ENCODE measurements at regions not wholly inside any gene's neighbourhood (a gene's known extent, or its start where the extent isn't known, plus 50 kb on each side); places are given as distances from the start of the nearest gene placed in this dataset.

DNA sequence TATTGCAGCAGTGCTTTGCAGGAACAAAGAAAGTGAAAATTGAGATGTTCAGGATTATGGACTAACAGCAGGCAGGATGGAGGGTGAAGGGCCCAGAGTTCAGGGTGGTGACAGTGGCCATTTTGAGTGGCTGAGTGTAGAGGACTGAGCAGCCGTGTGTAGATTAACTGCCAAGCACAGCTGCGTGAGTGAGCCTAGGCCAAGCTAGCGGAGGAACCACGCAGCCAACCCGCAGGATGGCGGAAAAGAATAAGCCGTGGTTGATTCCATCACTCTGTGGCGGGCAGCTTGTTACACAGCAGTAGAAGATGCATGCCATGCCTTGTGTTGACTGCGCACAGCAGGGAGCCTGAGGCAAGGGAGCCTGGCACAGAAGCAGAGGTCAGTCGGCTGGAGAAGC, 102.5 kb upstream of the KIF26B start:
- no peak overlapping the region for H3K27ac ChIP-seq
- no peaks in the 10 kb centered on the region for H3K79me2 ChIP-seq (ENCODE audit: insufficient read depth, low read depth)
- H2AFZ ChIP-seq (ENCODE audit: low read depth): no peak overlapping the region
- no peak overlapping the region for H3K9ac ChIP-seq
- H3K4me1 ChIP-seq (ENCODE audit: low read depth, poor library complexity, severe bottlenecking): no peaks in the 10 kb centered on the region
- no peaks in the 10 kb centered on the region for H3K27me3 ChIP-seq (ENCODE audit: insufficient read depth, low read depth)
- no peak for TF ChIP-seq CTCF (conservative IDR thresholded peaks at IDR 0.05; ENCODE audit: low read depth, low read length)
- no peaks in the 10 kb centered on the region for H4K20me1 ChIP-seq (ENCODE audit: insufficient read depth)
- H3K36me3 ChIP-seq (ENCODE audit: insufficient read depth): no peaks in the 10 kb centered on the region
- H3K4me3 ChIP-seq (IDR thresholded peaks at IDR 0.05; ENCODE audit: insufficient read depth, low read depth, low read length): no peak overlapping the region
- no peak overlapping the region for H3K4me2 ChIP-seq

DNA sequence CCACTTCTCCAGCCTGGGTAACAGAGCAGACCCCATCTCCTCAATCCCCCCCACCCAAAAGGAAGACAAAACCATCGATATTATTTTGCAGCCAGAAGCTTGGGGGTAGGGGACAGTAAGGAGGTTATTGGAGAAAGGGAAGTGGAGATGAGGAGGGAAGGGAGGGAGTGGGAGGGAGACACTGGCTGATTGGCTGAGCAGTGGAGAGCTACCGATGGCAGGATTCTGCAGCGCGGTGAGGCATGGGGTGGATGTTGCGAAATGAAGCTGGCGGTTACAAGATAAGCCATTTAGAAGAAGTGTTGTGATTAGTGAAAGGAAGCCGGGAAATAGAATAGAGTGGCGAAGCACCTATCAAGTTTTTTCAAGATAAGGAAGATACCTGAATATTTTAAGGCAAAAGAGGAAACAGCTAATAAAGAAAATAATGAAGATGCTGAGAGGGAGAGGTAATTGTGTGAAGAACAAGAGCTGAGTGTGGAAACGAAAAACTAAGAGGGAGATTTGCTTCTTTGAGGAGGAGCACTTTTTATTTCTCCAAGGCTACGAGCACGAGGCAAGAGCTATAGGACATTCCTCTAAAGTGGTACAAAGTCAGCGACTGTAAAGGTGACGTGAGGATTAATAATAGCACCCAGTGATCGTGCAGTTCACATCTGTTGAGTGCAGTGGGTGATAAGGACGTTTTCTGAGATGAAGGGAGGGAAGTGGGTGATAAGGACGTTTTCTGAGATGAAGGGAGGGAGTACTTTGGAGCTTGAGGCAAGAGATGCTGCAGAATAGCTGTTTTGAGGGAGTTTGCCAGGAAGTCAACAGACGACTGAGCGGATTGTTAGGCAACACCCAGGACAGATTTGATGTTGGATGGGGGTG, 103.2 kb upstream of the KIF26B start:
- Histone ChIP-seq H3K27ac (no peak overlapping the region), H2AFZ (ENCODE audit: low read depth) (no peak overlapping the region), H3K9ac (no peak overlapping the region), H3K36me3 (ENCODE audit: insufficient read depth) (no peaks in the 10 kb centered on the region), H3K4me1 (ENCODE audit: low read depth, poor library complexity, severe bottlenecking) (no peaks in the 10 kb centered on the region), H3K27me3 (ENCODE audit: insufficient read depth, low read depth) (no peaks in the 10 kb centered on the region), H3K79me2 (ENCODE audit: insufficient read depth, low read depth) (no peaks in the 10 kb centered on the region), H3K4me2 (no peak overlapping the region), H4K20me1 (ENCODE audit: insufficient read depth) (no peaks in the 10 kb centered on the region), H3K4me3 (IDR thresholded peaks at IDR 0.05; ENCODE audit: insufficient read depth, low read depth, low read length) (no peak overlapping the region)
- TF ChIP-seq CTCF (conservative IDR thresholded peaks at IDR 0.05; ENCODE audit: low read depth, low read length): no peak

GRCh38 chr1:245046769-245047168, 108.0 kb upstream of the KIF26B start:
- Histone ChIP-seq H2AFZ (ENCODE audit: low read depth) (no peak overlapping the region), H3K79me2 (ENCODE audit: insufficient read depth, low read depth) (no peaks in the 10 kb centered on the region), H3K27me3 (ENCODE audit: insufficient read depth, low read depth) (no peaks in the 10 kb centered on the region), H3K4me3 (IDR thresholded peaks at IDR 0.05; ENCODE audit: insufficient read depth, low read depth, low read length) (no peak overlapping the region), H3K9ac (no peak overlapping the region), H4K20me1 (ENCODE audit: insufficient read depth) (no peaks in the 10 kb centered on the region), H3K36me3 (ENCODE audit: insufficient read depth) (no peaks in the 10 kb centered on the region), H3K27ac (no peak overlapping the region), H3K4me1 (ENCODE audit: low read depth, poor library complexity, severe bottlenecking) (peaks cover 10% of the 10 kb centered on the region), H3K4me2 (no peak overlapping the region)
- TF ChIP-seq CTCF (conservative IDR thresholded peaks at IDR 0.05; ENCODE audit: low read depth, low read length): no peak

GRCh38 chr1:245046315-245046714, 108.5 kb upstream of the KIF26B start:
- Histone ChIP-seq H3K9ac (no peak overlapping the region), H3K79me2 (ENCODE audit: insufficient read depth, low read depth) (no peaks in the 10 kb centered on the region), H4K20me1 (ENCODE audit: insufficient read depth) (no peaks in the 10 kb centered on the region), H3K27ac (no peak overlapping the region), H3K4me1 (ENCODE audit: low read depth, poor library complexity, severe bottlenecking) (peaks cover 15% of the 10 kb centered on the region), H2AFZ (ENCODE audit: low read depth) (no peak overlapping the region), H3K27me3 (ENCODE audit: insufficient read depth, low read depth) (no peaks in the 10 kb centered on the region), H3K36me3 (ENCODE audit: insufficient read depth) (no peaks in the 10 kb centered on the region), H3K4me2 (no peak overlapping the region), H3K4me3 (IDR thresholded peaks at IDR 0.05; ENCODE audit: insufficient read depth, low read depth, low read length) (no peak overlapping the region)
- no peak for TF ChIP-seq CTCF (conservative IDR thresholded peaks at IDR 0.05; ENCODE audit: low read depth, low read length)

Data from KMS-11 (cell line).